ENCODE measurements at regions not wholly inside any gene's neighbourhood (a gene's known extent, or its start where the extent isn't known, plus 50 kb on each side); places are given as distances from the start of the nearest gene placed in this dataset.
"Not testable (repeated sequence)": the region's sequence is repeated elsewhere in the genome, so short reads cannot be mapped to it uniquely, and the experiment has no call there.

- no peak for DNase-seq
These were observed 50.7 kb upstream of the VPREB1 start for GRCh38 chr22:22193923-22194322.

GRCh38 chr22:22193462-22193861 is 51.1 kb upstream of the VPREB1 start:
- DNase-seq, result not testable (repeated sequence)

GRCh38 chr22:22193006-22193405 is 51.6 kb upstream of the VPREB1 start:
- not testable (repeated sequence) for DNase-seq

GRCh38 chr22:22189796-22190195 is 54.8 kb upstream of the VPREB1 start:
- not testable (repeated sequence) for DNase-seq

- DNase-seq, result not testable (repeated sequence)
These were observed 56.7 kb upstream of the VPREB1 start for GRCh38 chr22:22187863-22188262.

GRCh38 chr22:22187299-22187698 is 57.3 kb upstream of the VPREB1 start:
- DNase-seq, result no peak

- no peak for DNase-seq
These were observed 58.6 kb upstream of the VPREB1 start for GRCh38 chr22:22185844-22186499.

GRCh38 chr22:22185217-22185616 is 59.4 kb upstream of the VPREB1 start:
- no peak for DNase-seq

- DNase-seq, result no peak
These were observed 60.2 kb upstream of the VPREB1 start for GRCh38 chr22:22184277-22184807.

GRCh38 chr22:22182990-22183264 is 61.7 kb upstream of the VPREB1 start:
- no peak for DNase-seq

GRCh38 chr22:22182218-22182989 is 62.2 kb upstream of the VPREB1 start:
- DNase-seq, result no peak

- peak in 1 of 2 experiments; percentile 34 for DNase-seq
These were observed 63.2 kb upstream of the VPREB1 start for GRCh38 chr22:22181341-22181850.

- DNase-seq, result peak in 1 of 2 experiments; percentile 18
These were observed 63.8 kb upstream of the VPREB1 start for GRCh38 chr22:22180738-22181285.

GRCh38 chr22:22179858-22180257 is 64.7 kb upstream of the VPREB1 start:
- DNase-seq, result no peak

- no peak for DNase-seq
These were observed 65.6 kb upstream of the VPREB1 start for GRCh38 chr22:22178992-22179391.

- DNase-seq, result no peak
These were observed 66.1 kb upstream of the VPREB1 start for GRCh38 chr22:22178355-22178965.

- DNase-seq, result no peak
These were observed 67.5 kb upstream of the VPREB1 start for GRCh38 chr22:22176929-22177616.

GRCh38 chr22:22172896-22173628 is 71.5 kb upstream of the VPREB1 start:
- DNase-seq, result not testable (repeated sequence)

GRCh38 chr22:22171357-22172218 is 73.0 kb upstream of the VPREB1 start:
- peak in 1 of 2 experiments; percentile 25 for DNase-seq

GRCh38 chr22:22169923-22170322 is 74.7 kb upstream of the VPREB1 start:
- DNase-seq, result no peak

All from NCI-H526 (cell line).